HCT116 (cell line): ENCODE measurements at regions not wholly inside any gene's neighbourhood (a gene's known extent, or its start where the extent isn't known, plus 50 kb on each side); places are given as distances from the start of the nearest gene placed in this dataset.

Source experiments
- ATAC-seq: fragments of 200-7000 bp; cut with Tn5 transposase; 2 replicates; pipeline ENCODE4 v1.9.1; 2020; ENCODE audit warnings: mild to moderate bottlenecking, moderate library complexity
- BruUV-seq: library from RNA; stranded (reverse); fragments of 400-500 nt; replicated peaks from 2 replicates; lab custom pipeline; 2021; lab: Mats Ljungman, UMichigan
- CTCF ChIA-PET: fragments of 300-600 bp; sonication (Branson Sonifier 250); formaldehyde crosslinking; loops from one replicate; lab custom pipeline; 2021; ENCODE audit warnings: antibody characterized with exemption; lab: Charles Lee
- POLR2A ChIA-PET: fragments of 300-600, 350-600 bp; sonication (Branson Sonifier 250); formaldehyde crosslinking; loops from one replicate; lab custom pipeline; 2021; ENCODE audit warnings: antibody characterized with exemption; lab: Charles Lee
- RAD21 ChIA-PET, 2 experiments: fragments of 300-600 bp; sonication (Branson Sonifier 250); formaldehyde crosslinking; loops; one replicate each; lab custom pipeline; 2023; ENCODE audit warnings: low total read pairs in 2 of 2; ENCODE audit not compliant: uncharacterized antibody in 2 of 2, unreplicated experiment in 2 of 2, low non-redundant PET in 1 of 2; lab: Charles Lee
- DNase-seq: peaks from one replicate; pipeline ENCODE4 v3.0.0-alpha.2; 2010; ENCODE audit warnings: low read depth, low spot score
- H2AFZ ChIP-seq: fragments of 200-600 bp; shearing (Covaris generic), sonication (generic); 2 replicates; pipeline ENCODE4 v1.6.1; 2017; ENCODE audit warnings: low read depth, mixed run types, mixed read lengths, antibody characterized with exemption, low read length; ENCODE audit not compliant: poor library complexity, severe bottlenecking
- H3K27ac ChIP-seq: 2 replicates; pipeline ENCODE4 v1.5.1; 2012; ENCODE audit warnings: low read depth, low read length
- H3K27me3 ChIP-seq: fragments of 200-600 bp; sonication (generic); 2 replicates; pipeline ENCODE4 v1.6.1; 2016; ENCODE audit warnings: mixed run types, low read length, mixed read lengths; ENCODE audit not compliant: insufficient read depth
- H3K36me3 ChIP-seq, 2 experiments: fragments of 200-500 bp in 1 of 2; fragments of 200-600 bp in 1 of 2; sonication (Bioruptor generic) in 1 of 2; sonication (generic) in 1 of 2; 2 replicates each; pipeline versions ENCODE4 v1.5.1 to v1.6.1; 2014 to 2016; ENCODE audit warnings: low read length in 2 of 2, inconsistent platforms in 1 of 2, mixed read lengths in 1 of 2, mixed run types in 1 of 2; ENCODE audit not compliant: insufficient read depth in 2 of 2, control insufficient read depth in 1 of 2
- H3K4me1 ChIP-seq, 2 experiments: fragments of 200-600 bp in 1 of 2; sonication (generic) in 1 of 2; 2 replicates each; pipeline versions ENCODE4 v1.5.1 to v1.6.1; 2012 to 2017; ENCODE audit warnings: low read length in 2 of 2, inconsistent platforms in 1 of 2, mild to moderate bottlenecking in 1 of 2, mixed read lengths in 1 of 2, mixed run types in 1 of 2, moderate library complexity in 1 of 2; ENCODE audit not compliant: insufficient read depth in 2 of 2, control insufficient read depth in 1 of 2
- H3K4me2 ChIP-seq: fragments of 200-600 bp; sonication (generic); 2 replicates; pipeline ENCODE4 v1.6.1; 2017; ENCODE audit warnings: mixed run types, low read length, mixed read lengths
- H3K4me3 ChIP-seq, 2 experiments: fragments of 200-600 bp in 1 of 2; sonication (generic) in 1 of 2; replicated peaks in 1 of 2; 2 replicates each; pipeline ENCODE4 v1.5.1; 2011 to 2016; ENCODE audit warnings: low read length in 2 of 2, control low read depth in 1 of 2, low read depth in 1 of 2, mild to moderate bottlenecking in 1 of 2, mixed read lengths in 1 of 2, mixed run types in 1 of 2
- H3K79me2 ChIP-seq: fragments of 200-600 bp; sonication (generic); 2 replicates; pipeline ENCODE4 v1.6.1; 2017; ENCODE audit warnings: mild to moderate bottlenecking, mixed run types, low read length, moderate library complexity, mixed read lengths; ENCODE audit not compliant: insufficient read depth
- H3K9ac ChIP-seq: fragments of 200-600 bp; sonication (generic); 2 replicates; pipeline ENCODE4 v1.6.1; 2016; ENCODE audit warnings: low read length, mixed read lengths
- H3K9me2 ChIP-seq: fragments of 200-600 bp; sonication (generic), shearing (Covaris generic); 2 replicates; pipeline ENCODE4 v1.6.1; 2017; ENCODE audit warnings: mixed run types, mild to moderate bottlenecking, moderate library complexity; ENCODE audit not compliant: insufficient read depth
- H3K9me3 ChIP-seq, 2 experiments: fragments of 200-500 bp in 1 of 2; fragments of 200-600 bp in 1 of 2; sonication (Bioruptor generic) in 1 of 2; sonication (generic) in 1 of 2; 2 replicates each; pipeline ENCODE4 v1.6.1; 2014 to 2017; ENCODE audit warnings: low read length in 2 of 2, mixed read lengths in 2 of 2, inconsistent platforms in 1 of 2, low read depth in 1 of 2, mild to moderate bottlenecking in 1 of 2, mixed run types in 1 of 2, moderate library complexity in 1 of 2; ENCODE audit not compliant: control insufficient read depth in 1 of 2, insufficient read depth in 1 of 2
- H4K20me1 ChIP-seq: fragments of 200-600 bp; sonication (generic), shearing (Covaris generic); 2 replicates; pipeline ENCODE4 v1.6.1; 2017; ENCODE audit warnings: mixed run types, mild to moderate bottlenecking, moderate library complexity; ENCODE audit not compliant: insufficient read depth
- CBX3 ChIP-seq: IDR thresholded peaks from 2 replicates; pipeline ENCODE4 v1.6.1; 2012; ENCODE audit warnings: low read depth
- ELF1 ChIP-seq: IDR thresholded peaks from 2 replicates; pipeline ENCODE4 v1.6.1; 2012; ENCODE audit warnings: low read depth, borderline replicate concordance
- FOSL1 ChIP-seq: IDR thresholded peaks from 2 replicates; pipeline ENCODE4 v1.6.1; 2012; ENCODE audit warnings: low read depth
- JUND ChIP-seq: IDR thresholded peaks from 2 replicates; pipeline ENCODE4 v1.6.1; 2012
- POLR2AphosphoS5 ChIP-seq: IDR thresholded peaks from 2 replicates; pipeline ENCODE4 v1.6.1; 2011; ENCODE audit warnings: mild to moderate bottlenecking, low read depth, low read length, moderate library complexity
- RAD21 ChIP-seq: IDR thresholded peaks from 2 replicates; pipeline ENCODE4 v1.6.1; 2012; ENCODE audit warnings: low read depth, mild to moderate bottlenecking
- SIN3A ChIP-seq: IDR thresholded peaks from 2 replicates; pipeline ENCODE4 v1.6.1; 2012; ENCODE audit warnings: low read depth
- SP1 ChIP-seq: IDR thresholded peaks from 2 replicates; pipeline ENCODE4 v1.6.1; 2012; ENCODE audit warnings: low read depth
- SRF ChIP-seq: IDR thresholded peaks from 2 replicates; pipeline ENCODE4 v1.6.1; 2012; ENCODE audit warnings: low read depth
- TCF7L2 ChIP-seq: IDR thresholded peaks from 2 replicates; pipeline ENCODE4 v1.7.0; 2011; ENCODE audit warnings: borderline replicate concordance, inconsistent platforms; ENCODE audit not compliant: insufficient read depth, insufficient read length; ENCODE audit errors: extremely low read depth
- ZNF274 ChIP-seq: fragments of 200-500 bp; sonication (Bioruptor generic); IDR thresholded peaks from 2 replicates; pipeline ENCODE4 v1.6.1; 2014; ENCODE audit warnings: mild to moderate bottlenecking, low read depth, low read length, inconsistent platforms
- intact Hi-C: fragments of 100-400 bp; cut with micrococcal nuclease; formaldehyde crosslinking; loops from 2 replicates; pipeline ENCODE4 v1.10.0; 2022
- TF ChIP-seq, protein P1 (sequence below): IDR thresholded peaks from 2 replicates; pipeline ENCODE4 v1.6.1; 2012; ENCODE audit warnings: low read depth
- TF ChIP-seq, protein P2 (sequence below): IDR thresholded peaks from 2 replicates; pipeline ENCODE4 v1.6.1; 2011; ENCODE audit warnings: mild to moderate bottlenecking, low read length, moderate library complexity; ENCODE audit not compliant: insufficient replicate concordance; ENCODE audit errors: extremely low read depth
- TF ChIP-seq, protein P3 (sequence below): IDR thresholded peaks from 2 replicates; pipeline ENCODE4 v1.6.1; 2012

DNA sequence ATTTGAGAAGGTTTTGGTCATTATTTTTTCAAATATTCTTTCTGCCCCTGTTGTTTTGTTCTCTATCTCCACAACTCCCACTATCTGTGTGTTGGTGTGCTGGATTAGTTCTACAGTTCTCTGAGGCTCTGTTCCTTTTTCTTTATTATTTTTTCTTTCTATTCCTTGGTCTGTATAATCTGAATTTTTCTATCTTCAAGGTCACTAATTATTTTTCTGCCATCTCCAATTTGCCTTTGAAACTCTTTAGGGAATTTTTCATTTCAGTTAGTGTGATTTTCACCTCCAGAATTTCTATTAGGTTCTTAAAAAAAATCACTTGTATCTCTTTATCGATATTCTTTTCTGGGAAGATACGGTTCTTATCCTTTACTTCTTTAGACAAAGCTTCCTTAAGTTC, 82.1 kb upstream of the GGTLC1 start:
- Histone ChIP-seq H3K27ac (no peak overlapping the region), H3K4me1 (no peaks in the 10 kb centered on the region), H3K9me3 (no peaks in the 10 kb centered on the region), H3K27me3 (no peaks in the 10 kb centered on the region), H3K4me3 (no peak overlapping the region), H3K9ac (no peak overlapping the region), H3K9me2 (no peaks in the 10 kb centered on the region), H3K36me3 (no peaks in the 10 kb centered on the region), H3K79me2 (no peaks in the 10 kb centered on the region)
- intact Hi-C loops: no loop called here
- POLR2A ChIA-PET: no interaction called here
- BruUV-seq: no TSS peak
- CTCF ChIA-PET: no interaction called here
- no peak for ATAC-seq
- RAD21 ChIA-PET: no interaction called here
- no peak for TF ChIP-seq RAD21
- no peak for TF ChIP-seq ZNF274
- TF ChIP-seq CBX3: no peak
- TF ChIP-seq, all 23 proteins: peak for 0
- Histone ChIP-seq H4K20me1 (no peaks in the 10 kb centered on the region), H3K4me2 (no peak overlapping the region), H2AFZ (no peak overlapping the region)
- no peak for DNase-seq

DNA sequence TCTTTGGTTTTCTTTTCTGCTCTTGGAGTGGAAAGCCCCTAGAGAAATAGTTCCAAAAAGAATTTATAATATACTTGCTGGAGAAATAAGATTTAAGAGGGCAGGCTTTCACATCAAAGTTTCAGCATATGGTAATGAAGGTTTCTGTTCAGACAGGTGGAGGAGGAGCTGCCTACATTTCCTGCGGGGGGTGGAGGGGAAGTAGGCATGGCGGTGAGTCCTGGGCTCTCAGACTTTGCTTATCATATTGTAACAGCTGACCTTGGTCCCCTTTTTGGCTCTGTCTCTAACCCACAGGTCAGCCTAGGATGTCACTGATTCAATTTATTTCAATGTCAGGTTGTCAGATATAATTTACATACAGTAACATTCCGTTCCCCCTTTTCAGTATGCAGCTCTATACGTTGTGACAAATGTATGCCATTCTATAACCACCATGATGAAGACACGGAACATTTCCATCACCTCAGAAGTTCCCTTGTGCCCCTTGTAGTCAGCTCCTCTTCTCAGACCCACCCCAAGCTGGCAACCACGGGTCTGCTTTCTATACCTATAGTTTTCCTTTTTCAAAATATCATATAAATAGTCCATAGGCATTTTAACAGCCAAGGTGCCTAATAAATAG, 77.6 kb upstream of the GGTLC1 start:
- CTCF ChIA-PET: no interaction called here
- H3K79me2 ChIP-seq: no peaks in the 10 kb centered on the region
- RAD21 ChIA-PET: no interaction called here
- no peaks in the 10 kb centered on the region for H3K4me1 ChIP-seq
- H3K4me3 ChIP-seq: no peak overlapping the region
- intact Hi-C loops: no loop called here
- POLR2A ChIA-PET: no interaction called here
- no peaks in the 10 kb centered on the region for H3K9me3 ChIP-seq
- H3K36me3 ChIP-seq: no peaks in the 10 kb centered on the region
- H2AFZ ChIP-seq: no peak overlapping the region
- no peaks in the 10 kb centered on the region for H4K20me1 ChIP-seq
- H3K9ac ChIP-seq: no peak overlapping the region
- no peak for DNase-seq
- BruUV-seq: no TSS peak
- no peak for ATAC-seq
- no peaks in the 10 kb centered on the region for H3K27me3 ChIP-seq
- H3K4me2 ChIP-seq: no peak overlapping the region
- no peaks in the 10 kb centered on the region for H3K9me2 ChIP-seq
- no peak overlapping the region for H3K27ac ChIP-seq
- TF ChIP-seq JUND (no peak), SRF (no peak), TCF7L2 (no peak), ELF1 (no peak), SIN3A (no peak), ZNF274 (no peak), POLR2AphosphoS5 (no peak), FOSL1 (no peak), RAD21 (no peak), SP1 (no peak)
- TF ChIP-seq, protein P1, sequence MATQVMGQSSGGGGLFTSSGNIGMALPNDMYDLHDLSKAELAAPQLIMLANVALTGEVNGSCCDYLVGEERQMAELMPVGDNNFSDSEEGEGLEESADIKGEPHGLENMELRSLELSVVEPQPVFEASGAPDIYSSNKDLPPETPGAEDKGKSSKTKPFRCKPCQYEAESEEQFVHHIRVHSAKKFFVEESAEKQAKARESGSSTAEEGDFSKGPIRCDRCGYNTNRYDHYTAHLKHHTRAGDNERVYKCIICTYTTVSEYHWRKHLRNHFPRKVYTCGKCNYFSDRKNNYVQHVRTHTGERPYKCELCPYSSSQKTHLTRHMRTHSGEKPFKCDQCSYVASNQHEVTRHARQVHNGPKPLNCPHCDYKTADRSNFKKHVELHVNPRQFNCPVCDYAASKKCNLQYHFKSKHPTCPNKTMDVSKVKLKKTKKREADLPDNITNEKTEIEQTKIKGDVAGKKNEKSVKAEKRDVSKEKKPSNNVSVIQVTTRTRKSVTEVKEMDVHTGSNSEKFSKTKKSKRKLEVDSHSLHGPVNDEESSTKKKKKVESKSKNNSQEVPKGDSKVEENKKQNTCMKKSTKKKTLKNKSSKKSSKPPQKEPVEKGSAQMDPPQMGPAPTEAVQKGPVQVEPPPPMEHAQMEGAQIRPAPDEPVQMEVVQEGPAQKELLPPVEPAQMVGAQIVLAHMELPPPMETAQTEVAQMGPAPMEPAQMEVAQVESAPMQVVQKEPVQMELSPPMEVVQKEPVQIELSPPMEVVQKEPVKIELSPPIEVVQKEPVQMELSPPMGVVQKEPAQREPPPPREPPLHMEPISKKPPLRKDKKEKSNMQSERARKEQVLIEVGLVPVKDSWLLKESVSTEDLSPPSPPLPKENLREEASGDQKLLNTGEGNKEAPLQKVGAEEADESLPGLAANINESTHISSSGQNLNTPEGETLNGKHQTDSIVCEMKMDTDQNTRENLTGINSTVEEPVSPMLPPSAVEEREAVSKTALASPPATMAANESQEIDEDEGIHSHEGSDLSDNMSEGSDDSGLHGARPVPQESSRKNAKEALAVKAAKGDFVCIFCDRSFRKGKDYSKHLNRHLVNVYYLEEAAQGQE: no peak
- TF ChIP-seq, protein P2, sequence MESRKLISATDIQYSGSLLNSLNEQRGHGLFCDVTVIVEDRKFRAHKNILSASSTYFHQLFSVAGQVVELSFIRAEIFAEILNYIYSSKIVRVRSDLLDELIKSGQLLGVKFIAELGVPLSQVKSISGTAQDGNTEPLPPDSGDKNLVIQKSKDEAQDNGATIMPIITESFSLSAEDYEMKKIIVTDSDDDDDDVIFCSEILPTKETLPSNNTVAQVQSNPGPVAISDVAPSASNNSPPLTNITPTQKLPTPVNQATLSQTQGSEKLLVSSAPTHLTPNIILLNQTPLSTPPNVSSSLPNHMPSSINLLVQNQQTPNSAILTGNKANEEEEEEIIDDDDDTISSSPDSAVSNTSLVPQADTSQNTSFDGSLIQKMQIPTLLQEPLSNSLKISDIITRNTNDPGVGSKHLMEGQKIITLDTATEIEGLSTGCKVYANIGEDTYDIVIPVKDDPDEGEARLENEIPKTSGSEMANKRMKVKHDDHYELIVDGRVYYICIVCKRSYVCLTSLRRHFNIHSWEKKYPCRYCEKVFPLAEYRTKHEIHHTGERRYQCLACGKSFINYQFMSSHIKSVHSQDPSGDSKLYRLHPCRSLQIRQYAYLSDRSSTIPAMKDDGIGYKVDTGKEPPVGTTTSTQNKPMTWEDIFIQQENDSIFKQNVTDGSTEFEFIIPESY: no peak
- TF ChIP-seq, protein P3, sequence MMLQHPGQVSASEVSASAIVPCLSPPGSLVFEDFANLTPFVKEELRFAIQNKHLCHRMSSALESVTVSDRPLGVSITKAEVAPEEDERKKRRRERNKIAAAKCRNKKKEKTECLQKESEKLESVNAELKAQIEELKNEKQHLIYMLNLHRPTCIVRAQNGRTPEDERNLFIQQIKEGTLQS: no peak
